ENCODE measurements at regions not wholly inside any gene's neighbourhood (a gene's known extent, or its start where the extent isn't known, plus 50 kb on each side); places are given as distances from the start of the nearest gene placed in this dataset.

- no peak for TF ChIP-seq CTCF (conservative IDR thresholded peaks at IDR 0.05 in 1 of 2, IDR thresholded peaks at IDR 0.05 in 1 of 2; ENCODE audit: extremely low read depth in 1 of 2, insufficient read depth in 1 of 2, low read depth in 1 of 2, low read length in 2 of 2)
- TF ChIP-seq EZH2 (IDR thresholded peaks at IDR 0.05; ENCODE audit: borderline replicate concordance, low read length): no peak
These were observed 250.8 kb upstream of the KLF4 start for GRCh38 chr9:107740088-107740980.
